ENCODE measurements at regions not wholly inside any gene's neighbourhood (a gene's known extent, or its start where the extent isn't known, plus 50 kb on each side); places are given as distances from the start of the nearest gene placed in this dataset.

GRCh38 chr6:163777716-163778115 is 363.2 kb downstream of the QKI start:
- Histone ChIP-seq H3K27me3 (ENCODE audit: control insufficient read depth in 1 of 2, insufficient read depth in 2 of 2, low read length in 2 of 2) (peaks cover 0 to 7% of the 10 kb centered on the region in 2 experiments), H3K36me3 (ENCODE audit: insufficient read depth, low read length) (no peaks in the 10 kb centered on the region), H3K4me1 (ENCODE audit: insufficient read depth, low read length) (no peaks in the 10 kb centered on the region), H3K4me3 (ENCODE audit: low read length) (no peak overlapping the region), H3K27ac (ENCODE audit: low read depth in 1 of 2, low read length in 2 of 2) (no peak overlapping the region), H3K9me3 (ENCODE audit: control insufficient read depth in 1 of 2, insufficient read depth in 1 of 2, low read length in 2 of 2) (no peaks in the 10 kb centered on the region)
- Mint-ChIP-seq H3K4me1 (ENCODE audit: low read depth) (no peaks in the 10 kb centered on the region), H3K4me3 (no peak overlapping the region), H3K9me3 (no peaks in the 10 kb centered on the region), H3K27ac (no peak overlapping the region), H3K27me3 (peaks cover 15% of the 10 kb centered on the region), H3K36me3 (ENCODE audit: low read depth) (no peaks in the 10 kb centered on the region)
- POLR2A ChIA-PET, result no interaction called here
- no peak for ATAC-seq (ENCODE audit: poor library complexity)
- intact Hi-C loops (cut with DNase I, micrococcal nuclease), result no loop called here
- CTCF ChIA-PET, result no interaction called here
- no peak for DNase-seq
- no peak for TF ChIP-seq CTCF (IDR thresholded peaks at IDR 0.05)

- no peak for TF ChIP-seq CTCF (IDR thresholded peaks at IDR 0.05)
- no peaks in the 10 kb centered on the region for H3K4me1 Mint-ChIP-seq (ENCODE audit: low read depth)
- POLR2A ChIA-PET, result no interaction called here
Observed at GRCh38 chr6:163776906-163777686, 362.6 kb downstream of the QKI start.

GRCh38 chr6:163776196-163776905 is 361.8 kb downstream of the QKI start:
- Histone ChIP-seq H3K27ac (ENCODE audit: low read depth in 1 of 2, low read length in 2 of 2) (no peak overlapping the region), H3K27me3 (ENCODE audit: control insufficient read depth in 1 of 2, insufficient read depth in 2 of 2, low read length in 2 of 2) (peaks cover 0 to 7% of the 10 kb centered on the region in 2 experiments), H3K4me1 (ENCODE audit: insufficient read depth, low read length) (no peaks in the 10 kb centered on the region), H3K36me3 (ENCODE audit: insufficient read depth, low read length) (no peaks in the 10 kb centered on the region), H3K9me3 (ENCODE audit: control insufficient read depth in 1 of 2, insufficient read depth in 1 of 2, low read length in 2 of 2) (no peaks in the 10 kb centered on the region), H3K4me3 (ENCODE audit: low read length) (no peak overlapping the region)
- Mint-ChIP-seq H3K27ac (no peak overlapping the region), H3K4me1 (ENCODE audit: low read depth) (no peaks in the 10 kb centered on the region), H3K9me3 (no peaks in the 10 kb centered on the region), H3K27me3 (peaks cover 15% of the 10 kb centered on the region), H3K36me3 (ENCODE audit: low read depth) (no peaks in the 10 kb centered on the region), H3K4me3 (no peak overlapping the region)
- TF ChIP-seq CTCF (IDR thresholded peaks at IDR 0.05), result no peak
- ATAC-seq (ENCODE audit: poor library complexity), result no peak
- DNase-seq, result no peak
- ChIA-PET POLR2A (no interaction called here), CTCF (no interaction called here)
- intact Hi-C loops (cut with DNase I, micrococcal nuclease), result no loop called here

More at GRCh38 chr6:163776906-163777686, 362.6 kb downstream of the QKI start:
- DNase-seq, result no peak
- no peak overlapping the region for H3K27ac Mint-ChIP-seq
- peaks cover 15% of the 10 kb centered on the region for H3K27me3 Mint-ChIP-seq
- H3K27ac ChIP-seq (ENCODE audit: low read depth in 1 of 2, low read length in 2 of 2), result no peak overlapping the region
- H3K27me3 ChIP-seq (ENCODE audit: control insufficient read depth in 1 of 2, insufficient read depth in 2 of 2, low read length in 2 of 2), result peaks cover 0 to 7% of the 10 kb centered on the region in 2 experiments
- intact Hi-C loops (cut with DNase I, micrococcal nuclease), result no loop called here
- H3K36me3 Mint-ChIP-seq (ENCODE audit: low read depth), result no peaks in the 10 kb centered on the region
- no peaks in the 10 kb centered on the region for H3K9me3 Mint-ChIP-seq
- ATAC-seq (ENCODE audit: poor library complexity), result no peak
- H3K4me1 ChIP-seq (ENCODE audit: insufficient read depth, low read length), result no peaks in the 10 kb centered on the region
- CTCF ChIA-PET, result no interaction called here
- no peaks in the 10 kb centered on the region for H3K36me3 ChIP-seq (ENCODE audit: insufficient read depth, low read length)
- H3K4me3 ChIP-seq (ENCODE audit: low read length), result no peak overlapping the region
- no peaks in the 10 kb centered on the region for H3K9me3 ChIP-seq (ENCODE audit: control insufficient read depth in 1 of 2, insufficient read depth in 1 of 2, low read length in 2 of 2)
- H3K4me3 Mint-ChIP-seq, result no peak overlapping the region

Data from CD4-positive, alpha-beta T cell (primary cell).